Subcutaneous abdominal adipose tissue (tissue), 5 donors: ENCODE measurements at regions not wholly inside any gene's neighbourhood (a gene's known extent, or its start where the extent isn't known, plus 50 kb on each side); places are given as distances from the start of the nearest gene placed in this dataset.
"Not testable (repeated sequence)": the region's sequence is repeated elsewhere in the genome, so short reads cannot be mapped to it uniquely, and the experiment has no call there.

Experiments used
- H3K27ac ChIP-seq: one replicate; pipeline ENCODE4 v1.7.0; 2013; ENCODE audit warnings: low read depth, mild to moderate bottlenecking, inconsistent platforms, low read length, moderate library complexity
- H3K27me3 ChIP-seq, 5 donors: one replicate each; pipeline ENCODE4 v1.7.0; 2013; ENCODE audit warnings: low read length in 5 of 5, inconsistent platforms in 1 of 5; ENCODE audit not compliant: control insufficient read depth in 5 of 5, insufficient read depth in 4 of 5
- H3K36me3 ChIP-seq, 5 donors: one replicate each; pipeline ENCODE4 v1.7.0; 2013; ENCODE audit warnings: low read length in 5 of 5; ENCODE audit not compliant: control insufficient read depth in 5 of 5, insufficient read depth in 5 of 5
- H3K4me1 ChIP-seq, 5 donors: one replicate each; pipeline ENCODE4 v1.7.0; 2013; ENCODE audit warnings: low read length in 5 of 5, mild to moderate bottlenecking in 3 of 5, moderate library complexity in 1 of 5; ENCODE audit not compliant: control insufficient read depth in 5 of 5, insufficient read depth in 5 of 5
- H3K4me3 ChIP-seq, 5 donors: one replicate each; pipeline ENCODE4 v1.7.0; 2013; ENCODE audit warnings: low read length in 5 of 5, low read depth in 1 of 5
- H3K9ac ChIP-seq, 5 donors: one replicate each; pipeline ENCODE4 v1.7.0; 2013; ENCODE audit warnings: low read length in 5 of 5, mild to moderate bottlenecking in 4 of 5, moderate library complexity in 3 of 5
- H3K9me3 ChIP-seq, 5 donors: one replicate each; pipeline ENCODE4 v1.7.0; 2013; ENCODE audit warnings: low read length in 5 of 5; ENCODE audit not compliant: control insufficient read depth in 5 of 5
- donor health status: healthy.
- donor health status: healthy.
- donor health status: healthy.
- donor health status: healthy.
- donor health status: healthy.

- Histone ChIP-seq H3K9ac (no peak overlapping the region), H3K4me3 (no peak overlapping the region), H3K27ac (no peak overlapping the region), H3K27me3 (no peaks in the 10 kb centered on the region), H3K36me3 (no peaks in the 10 kb centered on the region), H3K4me1 (no peaks in the 10 kb centered on the region), H3K9me3 (no peaks in the 10 kb centered on the region)
Observed at GRCh38 chr11:97684486-97685439, 1295.0 kb downstream of the JRKL start.

DNA sequence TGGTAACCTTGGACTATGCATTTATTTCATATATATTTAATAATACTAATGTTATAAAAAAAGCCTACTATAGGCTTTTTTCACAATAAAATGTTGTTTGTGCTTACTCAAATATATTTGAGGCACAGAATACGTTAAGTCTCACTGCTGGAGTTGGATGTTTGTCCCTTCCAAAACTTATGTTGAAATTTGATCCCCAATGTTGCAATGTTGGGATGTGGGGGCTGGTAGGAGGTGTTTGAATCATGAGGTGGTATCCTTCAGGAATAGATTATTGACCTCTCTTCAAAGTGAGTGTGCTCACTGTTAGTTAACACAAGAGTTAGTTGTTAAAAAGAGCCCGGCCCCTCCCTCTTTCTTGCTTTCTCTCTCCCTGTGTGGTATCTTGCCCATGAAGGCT is 1295.9 kb downstream of the JRKL start:
- no peak overlapping the region for H3K27ac ChIP-seq
- H3K4me1 ChIP-seq: no peaks in the 10 kb centered on the region
- H3K4me3 ChIP-seq: no peak overlapping the region
- H3K9ac ChIP-seq: no peak overlapping the region
- no peaks in the 10 kb centered on the region for H3K9me3 ChIP-seq
- no peaks in the 10 kb centered on the region for H3K36me3 ChIP-seq
- H3K27me3 ChIP-seq: no peaks in the 10 kb centered on the region

GRCh38 chr11:97687111-97687510 is 1297.3 kb downstream of the JRKL start:
- Histone ChIP-seq H3K4me1 (no peaks in the 10 kb centered on the region), H3K9me3 (no peaks in the 10 kb centered on the region), H3K27me3 (no peaks in the 10 kb centered on the region), H3K4me3 (no peak overlapping the region), H3K27ac (no peak overlapping the region), H3K9ac (no peak overlapping the region), H3K36me3 (no peaks in the 10 kb centered on the region)

GRCh38 chr11:97691061-97691460 is 1301.2 kb downstream of the JRKL start:
- no peaks in the 10 kb centered on the region for H3K4me1 ChIP-seq
- H3K9me3 ChIP-seq: no peaks in the 10 kb centered on the region
- no peaks in the 10 kb centered on the region for H3K27me3 ChIP-seq

GRCh38 chr11:97702951-97703350 is 1313.1 kb downstream of the JRKL start:
- no peaks in the 10 kb centered on the region for H3K36me3 ChIP-seq
- no peak overlapping the region for H3K27ac ChIP-seq
- no peaks in the 10 kb centered on the region for H3K4me1 ChIP-seq
- H3K9ac ChIP-seq: no peak overlapping the region
- no peaks in the 10 kb centered on the region for H3K27me3 ChIP-seq
- no peaks in the 10 kb centered on the region for H3K9me3 ChIP-seq
- H3K4me3 ChIP-seq: no peak overlapping the region

More at GRCh38 chr11:97691061-97691460, 1301.2 kb downstream of the JRKL start:
- H3K9ac ChIP-seq: no peak overlapping the region
- H3K27ac ChIP-seq: no peak overlapping the region
- no peak overlapping the region for H3K4me3 ChIP-seq
- no peaks in the 10 kb centered on the region for H3K36me3 ChIP-seq

GRCh38 chr11:97703851-97704250 is 1314.0 kb downstream of the JRKL start:
- Histone ChIP-seq H3K27me3 (no peaks in the 10 kb centered on the region), H3K27ac (no peak overlapping the region), H3K9me3 (no peaks in the 10 kb centered on the region)

GRCh38 chr11:97705441-97705840 is 1315.3 kb upstream of the CNTN5 start:
- not testable (repeated sequence) for H3K27me3 ChIP-seq, H3K9me3 ChIP-seq, H3K4me3 ChIP-seq, H3K4me1 ChIP-seq, H3K27ac ChIP-seq, H3K36me3 ChIP-seq, H3K9ac ChIP-seq

More at GRCh38 chr11:97703851-97704250, 1314.0 kb downstream of the JRKL start:
- no peak overlapping the region for H3K4me3 ChIP-seq
- no peaks in the 10 kb centered on the region for H3K36me3 ChIP-seq
- H3K9ac ChIP-seq: no peak overlapping the region
- H3K4me1 ChIP-seq: no peaks in the 10 kb centered on the region

GRCh38 chr11:97717922-97718321 is 1302.8 kb upstream of the CNTN5 start:
- Histone ChIP-seq H3K4me1 (no peaks in the 10 kb centered on the region), H3K4me3 (no peak overlapping the region), H3K27me3 (no peaks in the 10 kb centered on the region), H3K27ac (no peak overlapping the region), H3K36me3 (no peaks in the 10 kb centered on the region), H3K9ac (no peak overlapping the region), H3K9me3 (no peaks in the 10 kb centered on the region)

DNA sequence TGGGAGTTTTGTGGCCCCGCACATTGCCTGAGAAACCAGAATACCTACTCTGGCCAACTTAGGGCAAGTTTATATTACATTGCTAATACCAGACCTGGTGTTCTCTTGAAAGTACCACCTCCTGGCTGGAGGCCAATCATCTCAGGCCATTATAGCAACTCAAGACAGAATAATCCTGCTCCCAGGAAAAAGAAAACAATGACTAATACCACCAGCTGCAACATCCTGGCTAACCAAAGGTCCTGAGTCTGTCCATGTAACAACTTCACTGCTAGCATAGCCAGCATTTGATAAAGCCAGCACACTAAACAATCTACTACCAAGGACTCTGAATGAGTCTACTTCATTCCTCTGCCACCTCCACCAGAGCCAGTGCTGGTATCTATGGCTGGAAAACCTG is 1298.7 kb upstream of the CNTN5 start:
- no peak overlapping the region for H3K27ac ChIP-seq
- H3K9me3 ChIP-seq: no peaks in the 10 kb centered on the region
- H3K27me3 ChIP-seq: no peaks in the 10 kb centered on the region
- H3K9ac ChIP-seq: no peak overlapping the region
- no peaks in the 10 kb centered on the region for H3K36me3 ChIP-seq
- H3K4me3 ChIP-seq: no peak overlapping the region
- no peaks in the 10 kb centered on the region for H3K4me1 ChIP-seq

DNA sequence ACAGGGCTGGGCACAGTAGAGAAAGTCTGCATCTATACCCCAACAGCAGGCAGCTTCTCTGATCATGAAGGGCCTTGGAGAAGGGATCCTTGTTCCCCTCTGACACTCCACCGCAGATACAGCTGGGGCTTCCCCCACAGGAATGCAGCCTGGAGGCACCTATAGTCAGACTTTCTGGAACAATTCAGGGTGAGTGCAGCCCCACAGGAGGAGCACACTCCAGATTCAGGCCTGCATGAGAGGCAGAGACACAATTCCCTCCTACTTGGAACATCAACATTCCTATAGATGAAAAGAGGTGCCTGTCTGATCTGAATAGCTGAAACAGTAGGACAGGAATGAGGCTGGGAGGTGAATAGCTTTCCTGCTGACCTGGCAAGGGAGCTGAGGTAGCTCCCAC is 1298.0 kb upstream of the CNTN5 start:
- Histone ChIP-seq H3K9ac (no peak overlapping the region), H3K36me3 (no peaks in the 10 kb centered on the region), H3K4me3 (no peak overlapping the region), H3K9me3 (no peaks in the 10 kb centered on the region), H3K4me1 (no peaks in the 10 kb centered on the region), H3K27ac (no peak overlapping the region), H3K27me3 (no peaks in the 10 kb centered on the region)
